HepG2 (cell line): ENCODE measurements at regions not wholly inside any gene's neighbourhood (a gene's known extent, or its start where the extent isn't known, plus 50 kb on each side); places are given as distances from the start of the nearest gene placed in this dataset.

ENCODE experiments used
- AHR ChIP-seq: IDR thresholded peaks from 2 replicates; pipeline ENCODE4 v1.6.1; 2018; ENCODE audit warnings: missing genetic modification reagents, missing compliant biosample characterization
- ARNTL ChIP-seq: sonication (generic); formaldehyde crosslinking; IDR thresholded peaks from 2 replicates; pipeline ENCODE4 v1.4.0; 2020; ENCODE audit warnings: mild to moderate bottlenecking, missing genetic modification reagents
- CBX1 ChIP-seq: IDR thresholded peaks from one replicate; pipeline ENCODE4 v1.6.1; 2016; ENCODE audit warnings: antibody characterized with exemption, low read depth
- FOXJ3 ChIP-seq: sonication (generic); formaldehyde crosslinking; IDR thresholded peaks from 2 replicates; pipeline ENCODE4 v1.4.0; 2020; ENCODE audit warnings: missing genetic modification reagents, mild to moderate bottlenecking, borderline replicate concordance
- HCFC1 ChIP-seq: fragments of 150-350 bp; IDR thresholded peaks from 2 replicates; pipeline ENCODE4 v1.6.1; 2014; ENCODE audit warnings: low read depth, low read length
- HMG20A ChIP-seq: IDR thresholded peaks from 2 replicates; pipeline ENCODE4 v1.6.1; 2016; ENCODE audit warnings: borderline replicate concordance
- HOXA7 ChIP-seq: sonication (generic); formaldehyde crosslinking; IDR thresholded peaks from 2 replicates; pipeline ENCODE4 v1.8.1; 2022; ENCODE audit warnings: mild to moderate bottlenecking, missing genetic modification reagents, moderate library complexity
- NR2F2 ChIP-seq: IDR thresholded peaks from 2 replicates; pipeline ENCODE4 v1.6.1; 2012; ENCODE audit warnings: low read depth, inconsistent platforms, borderline replicate concordance
- PHF8 ChIP-seq: sonication (generic); formaldehyde crosslinking; IDR thresholded peaks from 2 replicates; pipeline ENCODE4 v1.5.0; 2020; ENCODE audit warnings: missing genetic modification reagents
- PLRG1 ChIP-seq: fragments of 450-650 bp; conservative IDR thresholded peaks from 2 replicates; pipeline ENCODE4 v1.6.1; 2016
- PRMT3 ChIP-seq: sonication (generic); formaldehyde crosslinking; IDR thresholded peaks from 2 replicates; pipeline ENCODE4 v1.8.1; 2022; ENCODE audit warnings: low read depth, mild to moderate bottlenecking, moderate library complexity, missing genetic modification reagents, borderline replicate concordance
- SKI ChIP-seq: fragments of 450-650 bp; IDR thresholded peaks from one replicate; pipeline ENCODE4 v1.6.1; 2018; ENCODE audit warnings: mild to moderate bottlenecking; ENCODE audit not compliant: partially characterized antibody
- ZBTB20 ChIP-seq: sonication (generic); formaldehyde crosslinking; IDR thresholded peaks from 2 replicates; pipeline ENCODE4 v1.8.1; 2023; ENCODE audit warnings: missing genetic modification reagents, low read depth, mild to moderate bottlenecking, borderline replicate concordance
- ZMYM4 ChIP-seq: sonication (generic); formaldehyde crosslinking; IDR thresholded peaks from 2 replicates; pipeline ENCODE4 v1.8.1; 2023; ENCODE audit warnings: mild to moderate bottlenecking, missing genetic modification reagents
- ZNF180 ChIP-seq: sonication (generic); formaldehyde crosslinking; IDR thresholded peaks from 2 replicates; pipeline ENCODE4 v1.4.0; 2020; ENCODE audit warnings: low read depth, missing genetic modification reagents, borderline replicate concordance
- ZNF263 ChIP-seq: sonication (generic); formaldehyde crosslinking; IDR thresholded peaks from 2 replicates; pipeline ENCODE4 v1.4.0; 2020; ENCODE audit warnings: missing genetic modification reagents
- ZNF431 ChIP-seq: sonication (generic); formaldehyde crosslinking; IDR thresholded peaks from 2 replicates; pipeline ENCODE4 v1.9.0; 2022; ENCODE audit warnings: missing genetic modification reagents, low read depth, mild to moderate bottlenecking, borderline replicate concordance
- ZNF652 ChIP-seq: IDR thresholded peaks from 2 replicates; pipeline ENCODE4 v1.6.1; 2016; ENCODE audit warnings: low read depth, borderline replicate concordance
- TF ChIP-seq, protein P1 (sequence below): sonication (generic); formaldehyde crosslinking; IDR thresholded peaks from 2 replicates; pipeline ENCODE4 v1.4.0; 2020; ENCODE audit warnings: missing genetic modification reagents
- TF ChIP-seq, protein P2 (sequence below): sonication (generic); formaldehyde crosslinking; IDR thresholded peaks from 2 replicates; pipeline ENCODE4 v1.8.0; 2022; ENCODE audit warnings: mild to moderate bottlenecking, missing genetic modification reagents
- TF ChIP-seq, protein P3 (sequence below): sonication (generic); formaldehyde crosslinking; IDR thresholded peaks from 2 replicates; pipeline ENCODE4 v1.9.0; 2021; ENCODE audit warnings: missing genetic modification reagents, borderline replicate concordance
- TF ChIP-seq, protein P4 (sequence below), 2 experiments: sonication (generic) in 1 of 2; formaldehyde crosslinking in 1 of 2; IDR thresholded peaks; 2 replicates each; pipeline versions ENCODE4 v1.6.1 to v1.9.0; 2014 to 2022; ENCODE audit warnings: antibody characterized with exemption in 1 of 2, borderline replicate concordance in 1 of 2, inconsistent platforms in 1 of 2, low read depth in 1 of 2, missing genetic modification reagents in 1 of 2

DNA sequence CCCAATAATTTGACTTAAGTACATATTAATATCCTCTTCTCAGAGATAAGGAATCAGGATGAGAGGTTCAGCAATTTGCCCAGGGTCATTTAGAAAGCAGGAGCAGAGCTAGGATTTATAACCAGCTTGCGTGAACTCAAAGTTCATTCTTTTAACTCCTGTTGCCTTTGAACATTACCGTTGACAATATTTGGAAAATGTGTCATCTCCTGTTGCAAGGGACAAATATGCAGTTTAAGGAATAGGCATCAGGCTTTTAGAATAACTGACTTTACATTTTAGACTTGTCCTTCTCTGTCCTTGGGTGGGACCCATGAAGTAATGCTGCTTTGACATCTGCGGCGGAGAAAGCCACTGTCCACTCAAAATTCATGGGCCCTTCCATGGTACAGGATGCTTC, 252.2 kb upstream of the RGMA start (continued):
- TF ChIP-seq PHF8 (CRISPR knock-in tag) (no peak), ARNTL (CRISPR knock-in tag) (no peak), HOXA7 (CRISPR knock-in tag) (no peak), ZNF263 (no peak), ZBTB20 (CRISPR knock-in tag) (peak; percentile 53; the same call in 1 of the 2 replicates), ZMYM4 (CRISPR knock-in tag) (no peak), HCFC1 (no peak), NR2F2 (no peak), ZNF180 (CRISPR knock-in tag) (no peak), AHR (CRISPR knock-in tag) (no peak), SKI (no peak), ZNF431 (CRISPR knock-in tag) (no peak), FOXJ3 (CRISPR knock-in tag) (peak; percentile 24; the same call in 1 of the 2 replicates), PLRG1 (no peak), CBX1 (no peak), HMG20A (CRISPR knock-in tag) (peak; percentile 91; the same call in 1 of the 2 replicates), PRMT3 (CRISPR knock-in tag) (no peak), ZNF652 (CRISPR knock-in tag) (peak; percentile 65; the same call in 1 of the 2 replicates)
- TF ChIP-seq, protein P1, sequence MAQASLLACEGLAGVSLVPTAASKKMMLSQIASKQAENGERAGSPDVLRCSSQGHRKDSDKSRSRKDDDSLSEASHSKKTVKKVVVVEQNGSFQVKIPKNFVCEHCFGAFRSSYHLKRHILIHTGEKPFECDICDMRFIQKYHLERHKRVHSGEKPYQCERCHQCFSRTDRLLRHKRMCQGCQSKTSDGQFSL (CRISPR knock-in tag) = no peak
- TF ChIP-seq, protein P2, sequence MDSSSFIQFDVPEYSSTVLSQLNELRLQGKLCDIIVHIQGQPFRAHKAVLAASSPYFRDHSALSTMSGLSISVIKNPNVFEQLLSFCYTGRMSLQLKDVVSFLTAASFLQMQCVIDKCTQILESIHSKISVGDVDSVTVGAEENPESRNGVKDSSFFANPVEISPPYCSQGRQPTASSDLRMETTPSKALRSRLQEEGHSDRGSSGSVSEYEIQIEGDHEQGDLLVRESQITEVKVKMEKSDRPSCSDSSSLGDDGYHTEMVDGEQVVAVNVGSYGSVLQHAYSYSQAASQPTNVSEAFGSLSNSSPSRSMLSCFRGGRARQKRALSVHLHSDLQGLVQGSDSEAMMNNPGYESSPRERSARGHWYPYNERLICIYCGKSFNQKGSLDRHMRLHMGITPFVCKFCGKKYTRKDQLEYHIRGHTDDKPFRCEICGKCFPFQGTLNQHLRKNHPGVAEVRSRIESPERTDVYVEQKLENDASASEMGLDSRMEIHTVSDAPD (CRISPR knock-in tag) = no peak
- TF ChIP-seq, protein P3, sequence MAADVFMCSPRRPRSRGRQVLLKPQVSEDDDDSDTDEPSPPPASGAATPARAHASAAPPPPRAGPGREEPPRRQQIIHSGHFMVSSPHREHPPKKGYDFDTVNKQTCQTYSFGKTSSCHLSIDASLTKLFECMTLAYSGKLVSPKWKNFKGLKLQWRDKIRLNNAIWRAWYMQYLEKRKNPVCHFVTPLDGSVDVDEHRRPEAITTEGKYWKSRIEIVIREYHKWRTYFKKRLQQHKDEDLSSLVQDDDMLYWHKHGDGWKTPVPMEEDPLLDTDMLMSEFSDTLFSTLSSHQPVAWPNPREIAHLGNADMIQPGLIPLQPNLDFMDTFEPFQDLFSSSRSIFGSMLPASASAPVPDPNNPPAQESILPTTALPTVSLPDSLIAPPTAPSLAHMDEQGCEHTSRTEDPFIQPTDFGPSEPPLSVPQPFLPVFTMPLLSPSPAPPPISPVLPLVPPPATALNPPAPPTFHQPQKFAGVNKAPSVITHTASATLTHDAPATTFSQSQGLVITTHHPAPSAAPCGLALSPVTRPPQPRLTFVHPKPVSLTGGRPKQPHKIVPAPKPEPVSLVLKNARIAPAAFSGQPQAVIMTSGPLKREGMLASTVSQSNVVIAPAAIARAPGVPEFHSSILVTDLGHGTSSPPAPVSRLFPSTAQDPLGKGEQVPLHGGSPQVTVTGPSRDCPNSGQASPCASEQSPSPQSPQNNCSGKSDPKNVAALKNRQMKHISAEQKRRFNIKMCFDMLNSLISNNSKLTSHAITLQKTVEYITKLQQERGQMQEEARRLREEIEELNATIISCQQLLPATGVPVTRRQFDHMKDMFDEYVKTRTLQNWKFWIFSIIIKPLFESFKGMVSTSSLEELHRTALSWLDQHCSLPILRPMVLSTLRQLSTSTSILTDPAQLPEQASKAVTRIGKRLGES = no peak
- TF ChIP-seq, protein P4, sequence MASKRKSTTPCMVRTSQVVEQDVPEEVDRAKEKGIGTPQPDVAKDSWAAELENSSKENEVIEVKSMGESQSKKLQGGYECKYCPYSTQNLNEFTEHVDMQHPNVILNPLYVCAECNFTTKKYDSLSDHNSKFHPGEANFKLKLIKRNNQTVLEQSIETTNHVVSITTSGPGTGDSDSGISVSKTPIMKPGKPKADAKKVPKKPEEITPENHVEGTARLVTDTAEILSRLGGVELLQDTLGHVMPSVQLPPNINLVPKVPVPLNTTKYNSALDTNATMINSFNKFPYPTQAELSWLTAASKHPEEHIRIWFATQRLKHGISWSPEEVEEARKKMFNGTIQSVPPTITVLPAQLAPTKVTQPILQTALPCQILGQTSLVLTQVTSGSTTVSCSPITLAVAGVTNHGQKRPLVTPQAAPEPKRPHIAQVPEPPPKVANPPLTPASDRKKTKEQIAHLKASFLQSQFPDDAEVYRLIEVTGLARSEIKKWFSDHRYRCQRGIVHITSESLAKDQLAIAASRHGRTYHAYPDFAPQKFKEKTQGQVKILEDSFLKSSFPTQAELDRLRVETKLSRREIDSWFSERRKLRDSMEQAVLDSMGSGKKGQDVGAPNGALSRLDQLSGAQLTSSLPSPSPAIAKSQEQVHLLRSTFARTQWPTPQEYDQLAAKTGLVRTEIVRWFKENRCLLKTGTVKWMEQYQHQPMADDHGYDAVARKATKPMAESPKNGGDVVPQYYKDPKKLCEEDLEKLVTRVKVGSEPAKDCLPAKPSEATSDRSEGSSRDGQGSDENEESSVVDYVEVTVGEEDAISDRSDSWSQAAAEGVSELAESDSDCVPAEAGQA (IDR thresholded peaks at IDR 0.05; ENCODE audit: low read depth) = no peak
- TF ChIP-seq, protein P4 (CRISPR knock-in tag; IDR thresholded peaks at IDR 0.05; ENCODE audit: borderline replicate concordance) = no peak
